NT2/D1 (cell line): ENCODE measurements at regions not wholly inside any gene's neighbourhood (a gene's known extent, or its start where the extent isn't known, plus 50 kb on each side); places are given as distances from the start of the nearest gene placed in this dataset.

Experiments used
- SUZ12 ChIP-seq: IDR thresholded peaks from 2 replicates; pipeline ENCODE4 v1.6.1; 2011; ENCODE audit not compliant: insufficient read length, insufficient read depth; ENCODE audit errors: extremely low read depth
- YY1 ChIP-seq: IDR thresholded peaks from 2 replicates; pipeline ENCODE4 v1.6.1; 2011; ENCODE audit not compliant: insufficient read length, insufficient read depth
- ZNF274 ChIP-seq: IDR thresholded peaks from 2 replicates; pipeline ENCODE4 v1.6.1; 2011; ENCODE audit warnings: mild to moderate bottlenecking, low read depth, low read length

DNA sequence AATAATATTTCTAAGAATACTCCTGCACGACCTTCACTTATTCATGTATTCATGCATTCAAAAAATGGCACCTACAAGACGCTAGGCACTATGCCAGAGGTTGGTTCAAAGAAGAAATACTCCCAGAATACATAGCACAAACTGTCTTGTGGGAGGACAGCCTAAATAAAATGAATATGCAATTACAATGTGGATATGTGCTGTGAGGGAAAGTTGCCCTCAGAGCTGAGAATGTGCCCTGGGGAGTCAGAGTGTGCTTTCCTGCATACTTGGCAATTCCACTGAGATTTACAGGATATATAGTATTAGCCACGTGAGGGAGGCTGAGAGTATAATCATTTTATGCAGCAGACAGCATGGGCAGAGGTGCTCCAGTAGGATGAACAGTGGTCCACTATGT is 872.9 kb downstream of the GRID1 start:
- TF ChIP-seq YY1, result no peak
- no peak for TF ChIP-seq SUZ12
- no peak for TF ChIP-seq ZNF274
